Endodermal cell (in vitro differentiated cells): ENCODE measurements at regions not wholly inside any gene's neighbourhood (a gene's known extent, or its start where the extent isn't known, plus 50 kb on each side); places are given as distances from the start of the nearest gene placed in this dataset.

Experiments
- DNase-seq: peaks from one replicate; pipeline ENCODE4 v3.0.0-alpha.2; 2017
- H3K27ac ChIP-seq: 2 replicates; pipeline ENCODE4 v1.5.1; 2013; ENCODE audit warnings: mild to moderate bottlenecking, low read depth, low read length, moderate library complexity
- H3K27me3 ChIP-seq: 2 replicates; pipeline ENCODE4 v1.6.1; 2013; ENCODE audit warnings: mild to moderate bottlenecking, low read length, moderate library complexity; ENCODE audit not compliant: insufficient read depth, control insufficient read depth, poor library complexity, severe bottlenecking
- H3K36me3 ChIP-seq: 2 replicates; pipeline ENCODE4 v1.7.0; 2013; ENCODE audit warnings: mild to moderate bottlenecking, low read length, moderate library complexity; ENCODE audit not compliant: control insufficient read depth, insufficient read depth
- H3K4me1 ChIP-seq: one replicate; pipeline ENCODE4 v1.7.0; 2013; ENCODE audit warnings: low read length; ENCODE audit not compliant: control insufficient read depth, insufficient read depth
- H3K4me3 ChIP-seq: 2 replicates; pipeline ENCODE4 v1.5.1; 2013; ENCODE audit warnings: mild to moderate bottlenecking, low read length, moderate library complexity
- H3K9ac ChIP-seq: 2 replicates; pipeline ENCODE4 v1.6.1; 2013; ENCODE audit warnings: mild to moderate bottlenecking, low read length, moderate library complexity; ENCODE audit not compliant: poor library complexity, severe bottlenecking; ENCODE audit errors: extremely low read depth
- H3K9me3 ChIP-seq: 2 replicates; pipeline ENCODE4 v1.6.1; 2013; ENCODE audit warnings: mild to moderate bottlenecking, low read length, moderate library complexity; ENCODE audit not compliant: control insufficient read depth
- H3K27ac Mint-ChIP-seq: 2 replicates; pipeline ENCODE4 v1.8.0; 2020; ENCODE audit warnings: mixed read lengths
- H3K27me3 Mint-ChIP-seq: 2 replicates; pipeline ENCODE4 v1.8.0; 2021; ENCODE audit warnings: mild to moderate bottlenecking, mixed read lengths; ENCODE audit not compliant: insufficient read depth
- H3K36me3 Mint-ChIP-seq: 2 replicates; pipeline ENCODE4 v1.8.0; 2020; ENCODE audit warnings: low read depth, mixed read lengths
- H3K4me1 Mint-ChIP-seq: 2 replicates; pipeline ENCODE4 v1.8.0; 2020; ENCODE audit warnings: mixed read lengths
- H3K4me3 Mint-ChIP-seq: 2 replicates; pipeline ENCODE4 v1.8.0; 2020; ENCODE audit warnings: mild to moderate bottlenecking, moderate library complexity, mixed read lengths
- H3K9me3 Mint-ChIP-seq: 2 replicates; pipeline ENCODE4 v1.8.0; 2020; ENCODE audit warnings: mild to moderate bottlenecking, mixed read lengths
- WGBS, 2 experiments: methylation state at CpG; one replicate each; pipeline versions ENCODE4 v1.1.5 to v1.1.7; 2013; ENCODE audit warnings: missing lambda C conversion rate in 2 of 2, mixed read lengths in 1 of 2; ENCODE audit not compliant: insufficient coverage in 1 of 2, insufficient read length in 1 of 2; 5-methylcytosine and 5-hydroxymethylcytosine counted together
- TF ChIP-seq, protein P1 (sequence below): fragments of 200-600 bp; sonication (generic); conservative IDR thresholded peaks from 2 replicates; pipeline ENCODE4 v1.5.0; 2021; ENCODE audit warnings: antibody characterized with exemption, mild to moderate bottlenecking

DNA sequence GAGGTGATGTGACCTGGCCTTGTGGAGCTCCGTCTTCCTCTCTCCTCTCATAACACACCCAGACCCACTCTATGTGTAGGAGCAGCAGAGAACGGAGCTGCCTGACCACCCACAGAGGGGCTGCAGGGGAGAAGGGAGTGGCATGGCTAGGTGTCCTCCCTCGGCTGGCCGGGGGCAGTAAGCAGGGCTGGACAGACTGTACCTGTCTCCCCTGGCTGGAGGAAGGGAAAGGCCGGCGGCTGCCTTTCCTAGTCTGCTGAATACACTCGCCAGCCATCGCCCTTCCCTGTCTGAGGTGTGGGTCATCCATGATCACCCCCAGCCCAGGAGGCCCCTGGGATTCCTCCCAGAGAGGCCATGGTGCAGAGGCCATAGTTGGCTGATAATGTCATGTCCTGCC lies 187.2 kb upstream of the AJAP1 start:
- H3K9me3 Mint-ChIP-seq: no peaks in the 10 kb centered on the region
- Histone ChIP-seq H3K4me3 (no peak overlapping the region), H3K36me3 (no peaks in the 10 kb centered on the region), H3K9me3 (no peaks in the 10 kb centered on the region), H3K27ac (no peak overlapping the region), H3K4me1 (no peaks in the 10 kb centered on the region), H3K27me3 (no peaks in the 10 kb centered on the region), H3K9ac (no peak overlapping the region)
- 82 to 88% methylated on average over 2 to 8 of the region's 8 CpGs for WGBS, 2 experiments
- H3K4me3 Mint-ChIP-seq: no peak overlapping the region
- TF ChIP-seq, protein P1, sequence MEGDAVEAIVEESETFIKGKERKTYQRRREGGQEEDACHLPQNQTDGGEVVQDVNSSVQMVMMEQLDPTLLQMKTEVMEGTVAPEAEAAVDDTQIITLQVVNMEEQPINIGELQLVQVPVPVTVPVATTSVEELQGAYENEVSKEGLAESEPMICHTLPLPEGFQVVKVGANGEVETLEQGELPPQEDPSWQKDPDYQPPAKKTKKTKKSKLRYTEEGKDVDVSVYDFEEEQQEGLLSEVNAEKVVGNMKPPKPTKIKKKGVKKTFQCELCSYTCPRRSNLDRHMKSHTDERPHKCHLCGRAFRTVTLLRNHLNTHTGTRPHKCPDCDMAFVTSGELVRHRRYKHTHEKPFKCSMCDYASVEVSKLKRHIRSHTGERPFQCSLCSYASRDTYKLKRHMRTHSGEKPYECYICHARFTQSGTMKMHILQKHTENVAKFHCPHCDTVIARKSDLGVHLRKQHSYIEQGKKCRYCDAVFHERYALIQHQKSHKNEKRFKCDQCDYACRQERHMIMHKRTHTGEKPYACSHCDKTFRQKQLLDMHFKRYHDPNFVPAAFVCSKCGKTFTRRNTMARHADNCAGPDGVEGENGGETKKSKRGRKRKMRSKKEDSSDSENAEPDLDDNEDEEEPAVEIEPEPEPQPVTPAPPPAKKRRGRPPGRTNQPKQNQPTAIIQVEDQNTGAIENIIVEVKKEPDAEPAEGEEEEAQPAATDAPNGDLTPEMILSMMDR: no peak
- H3K4me1 Mint-ChIP-seq: no peaks in the 10 kb centered on the region
- no peak overlapping the region for H3K27ac Mint-ChIP-seq
- H3K27me3 Mint-ChIP-seq: peaks cover 7% of the 10 kb centered on the region
- DNase-seq: no peak
- H3K36me3 Mint-ChIP-seq: no peaks in the 10 kb centered on the region

DNA sequence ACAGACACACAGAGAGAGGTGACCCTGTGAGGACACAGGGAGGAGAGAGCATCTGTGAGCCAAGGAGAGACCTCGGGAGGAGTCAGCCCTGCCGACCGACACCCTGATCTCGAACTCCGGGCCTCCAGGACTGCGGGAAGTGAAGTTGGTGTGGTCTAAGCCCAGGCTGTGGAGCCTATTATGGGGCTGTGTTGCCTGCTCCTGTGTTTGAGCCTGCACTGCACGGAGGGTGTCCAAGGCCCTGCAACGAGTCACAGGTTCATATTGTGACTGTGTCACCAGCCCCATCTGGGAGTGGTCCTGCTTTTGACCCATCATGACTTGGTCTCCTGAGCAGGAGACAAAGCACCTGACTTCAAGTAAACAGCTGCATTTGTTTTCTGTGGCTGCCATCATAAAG lies 186.0 kb upstream of the AJAP1 start:
- no peaks in the 10 kb centered on the region for H3K36me3 ChIP-seq
- Mint-ChIP-seq H3K4me3 (no peak overlapping the region), H3K27me3 (peaks cover 7% of the 10 kb centered on the region), H3K4me1 (no peaks in the 10 kb centered on the region), H3K27ac (no peak overlapping the region), H3K36me3 (no peaks in the 10 kb centered on the region), H3K9me3 (peaks cover 2% of the 10 kb centered on the region)
- H3K4me1 ChIP-seq: no peaks in the 10 kb centered on the region
- no peaks in the 10 kb centered on the region for H3K27me3 ChIP-seq
- H3K4me3 ChIP-seq: no peak overlapping the region
- no peak overlapping the region for H3K9ac ChIP-seq
- H3K27ac ChIP-seq: no peak overlapping the region
- TF ChIP-seq, protein P1: no peak
- no peaks in the 10 kb centered on the region for H3K9me3 ChIP-seq
- 93 to 96% methylated on average over 3 to 8 of the region's 8 CpGs for WGBS, 2 experiments
- DNase-seq: no peak

GRCh38 chr1:4468804-4469514 lies 185.4 kb upstream of the AJAP1 start:
- no peaks in the 10 kb centered on the region for H3K4me1 ChIP-seq
- H3K27me3 Mint-ChIP-seq: peaks cover 9% of the 10 kb centered on the region
- no peaks in the 10 kb centered on the region for H3K4me1 Mint-ChIP-seq
- no peaks in the 10 kb centered on the region for H3K36me3 ChIP-seq
- H3K9ac ChIP-seq: no peak overlapping the region
- no peak overlapping the region for H3K27ac Mint-ChIP-seq
- no peak overlapping the region for H3K4me3 Mint-ChIP-seq
- H3K9me3 ChIP-seq: no peaks in the 10 kb centered on the region
- TF ChIP-seq, protein P1: no peak
- peaks cover 6% of the 10 kb centered on the region for H3K9me3 Mint-ChIP-seq
- DNase-seq: peak; percentile 25
- H3K36me3 Mint-ChIP-seq: no peaks in the 10 kb centered on the region
- H3K27me3 ChIP-seq: no peaks in the 10 kb centered on the region
- H3K4me3 ChIP-seq: no peak overlapping the region
- no peak overlapping the region for H3K27ac ChIP-seq
- WGBS, 2 experiments: 88 to 97% methylated on average over 6 to 9 of the region's 9 CpGs
